ENCODE measurements at regions not wholly inside any gene's neighbourhood (a gene's known extent, or its start where the extent isn't known, plus 50 kb on each side); places are given as distances from the start of the nearest gene placed in this dataset.

DNA sequence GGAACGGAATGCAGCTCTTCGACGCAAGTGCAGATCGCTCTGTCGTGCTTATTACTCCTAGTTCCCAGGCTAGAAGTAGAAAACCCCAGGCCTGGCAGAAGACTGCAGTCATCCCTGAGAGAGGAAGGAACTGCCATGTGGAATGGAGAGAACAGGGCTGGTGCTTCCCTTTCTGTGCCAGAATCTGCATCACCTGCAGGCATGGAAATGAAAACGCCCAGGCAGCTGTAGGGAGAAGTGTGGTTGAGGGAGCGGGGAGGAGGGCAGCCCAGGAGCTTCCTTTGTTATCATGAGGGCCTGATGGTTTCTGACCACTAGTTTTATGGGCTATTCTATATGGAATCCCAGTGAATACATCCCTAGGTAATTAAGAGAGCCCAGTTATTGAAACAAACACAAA is 79.4 kb upstream of the SMIM21 start:
- no peak for TF ChIP-seq CTCF (IDR thresholded peaks at IDR 0.05; ENCODE audit: control insufficient read depth, extremely low read depth, insufficient read depth)
- no peak overlapping the region for H3K4me3 ChIP-seq (ENCODE audit: low read depth, low read length)
- no peak for DNase-seq (ENCODE audit: low read depth)

- no peak overlapping the region for H3K4me3 ChIP-seq (ENCODE audit: low read depth, low read length)
- DNase-seq (ENCODE audit: low read depth) = no peak
- no peak for TF ChIP-seq CTCF (IDR thresholded peaks at IDR 0.05; ENCODE audit: control insufficient read depth, extremely low read depth, insufficient read depth)
Measured at GRCh38 chr18:75504469-75504868, 77.0 kb upstream of the SMIM21 start.

GRCh38 chr18:75503615-75504014 is 76.1 kb upstream of the SMIM21 start:
- no peak for TF ChIP-seq CTCF (IDR thresholded peaks at IDR 0.05; ENCODE audit: control insufficient read depth, extremely low read depth, insufficient read depth)
- no peak overlapping the region for H3K4me3 ChIP-seq (ENCODE audit: low read depth, low read length)
- DNase-seq (ENCODE audit: low read depth) = no peak

- no peak for DNase-seq (ENCODE audit: low read depth)
- no peak overlapping the region for H3K4me3 ChIP-seq (ENCODE audit: low read depth, low read length)
- TF ChIP-seq CTCF (IDR thresholded peaks at IDR 0.05; ENCODE audit: control insufficient read depth, extremely low read depth, insufficient read depth) = no peak
Measured at GRCh38 chr18:75502286-75502685, 74.8 kb upstream of the SMIM21 start.

GRCh38 chr18:75500545-75500944 is 73.0 kb upstream of the SMIM21 start:
- H3K4me3 ChIP-seq (ENCODE audit: low read depth, low read length) = no peak overlapping the region
- DNase-seq (ENCODE audit: low read depth) = no peak
- no peak for TF ChIP-seq CTCF (IDR thresholded peaks at IDR 0.05; ENCODE audit: control insufficient read depth, extremely low read depth, insufficient read depth)

DNA sequence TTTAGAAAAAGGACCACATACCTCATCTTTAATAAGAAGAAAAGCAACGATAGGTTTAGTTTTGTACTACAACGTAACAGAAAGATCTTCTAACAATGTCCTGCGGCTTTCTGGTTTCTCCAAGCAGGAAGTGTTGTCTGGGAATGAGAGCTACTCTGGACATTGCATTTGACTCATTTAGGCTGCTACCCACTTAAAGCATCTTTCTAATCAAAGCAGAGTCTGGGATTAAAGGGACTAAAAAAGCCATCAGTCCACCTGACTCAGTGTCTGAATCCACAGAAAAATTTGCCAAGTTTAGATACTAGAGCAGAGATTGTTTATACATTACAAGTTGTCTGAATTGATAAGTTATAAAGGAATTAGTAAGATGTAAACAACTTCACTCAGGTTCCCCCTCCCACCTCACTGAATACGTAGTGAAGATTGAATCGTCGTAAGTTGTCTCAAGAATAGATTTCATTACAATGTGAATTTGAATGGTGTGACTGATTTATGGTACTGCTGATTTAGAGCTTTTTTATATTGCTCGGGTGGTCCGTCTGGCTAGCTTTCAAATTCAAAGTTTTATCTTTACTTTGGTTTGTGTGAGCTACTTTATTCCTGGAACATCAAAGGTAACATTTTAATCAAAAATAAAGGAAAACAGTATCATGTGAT is 70.2 kb upstream of the SMIM21 start:
- DNase-seq (ENCODE audit: low read depth) = no peak
- no peak for TF ChIP-seq CTCF (IDR thresholded peaks at IDR 0.05; ENCODE audit: control insufficient read depth, extremely low read depth, insufficient read depth)
- H3K4me3 ChIP-seq (ENCODE audit: low read depth, low read length) = no peak overlapping the region

DNA sequence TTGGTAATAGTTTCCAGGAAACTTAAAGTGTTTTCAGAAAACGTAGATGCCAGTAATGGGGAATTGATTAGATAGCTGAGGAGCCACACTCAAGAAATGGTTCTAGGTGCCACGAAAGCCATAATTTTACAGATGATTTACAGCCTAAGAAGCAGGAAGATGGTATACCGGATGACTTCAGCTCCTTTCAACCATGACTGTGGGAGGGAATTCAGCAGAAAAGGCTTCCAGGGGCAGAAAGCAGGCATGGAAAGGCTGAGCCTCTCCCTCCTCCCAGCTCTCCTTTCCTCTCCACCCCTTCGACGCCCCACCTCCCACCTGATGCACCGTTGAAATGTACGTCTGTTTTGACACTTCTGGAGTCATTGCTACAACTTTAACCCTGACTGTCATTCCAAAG is 68.6 kb upstream of the SMIM21 start:
- TF ChIP-seq CTCF (IDR thresholded peaks at IDR 0.05; ENCODE audit: control insufficient read depth, extremely low read depth, insufficient read depth) = no peak
- no peak for DNase-seq (ENCODE audit: low read depth)
- H3K4me3 ChIP-seq (ENCODE audit: low read depth, low read length) = no peak overlapping the region
